Neural crest cell (in vitro differentiated cells): ENCODE measurements at regions not wholly inside any gene's neighbourhood (a gene's known extent, or its start where the extent isn't known, plus 50 kb on each side); places are given as distances from the start of the nearest gene placed in this dataset.

ENCODE experiments used
- DNase-seq: peaks from one replicate; pipeline ENCODE4 v3.0.0; 2021; ENCODE audit warnings: low read depth, mixed read lengths, low spot score
- H3K27ac Mint-ChIP-seq: one replicate; pipeline ENCODE4 v1.8.0; 2021; ENCODE audit warnings: mild to moderate bottlenecking, mixed read lengths; ENCODE audit not compliant: unreplicated experiment
- H3K27me3 Mint-ChIP-seq: 2 replicates; pipeline ENCODE4 v1.8.0; 2021; ENCODE audit warnings: low read depth, mild to moderate bottlenecking, mixed read lengths
- H3K36me3 Mint-ChIP-seq: 2 replicates; pipeline ENCODE4 v1.8.0; 2021; ENCODE audit warnings: low read depth, mild to moderate bottlenecking, mixed read lengths
- H3K4me1 Mint-ChIP-seq: 2 replicates; pipeline ENCODE4 v1.8.0; 2021; ENCODE audit warnings: mixed read lengths
- H3K4me3 Mint-ChIP-seq: one replicate; pipeline ENCODE4 v1.8.0; 2021; ENCODE audit warnings: mild to moderate bottlenecking, mixed read lengths
- H3K9me3 Mint-ChIP-seq: 2 replicates; pipeline ENCODE4 v1.8.0; 2021; ENCODE audit warnings: mixed read lengths
- TF ChIP-seq, protein P1 (sequence below): fragments of 200-600 bp; sonication (generic); conservative IDR thresholded peaks from 2 replicates; pipeline ENCODE4 v1.5.0; 2021; ENCODE audit warnings: antibody characterized with exemption, mild to moderate bottlenecking

DNA sequence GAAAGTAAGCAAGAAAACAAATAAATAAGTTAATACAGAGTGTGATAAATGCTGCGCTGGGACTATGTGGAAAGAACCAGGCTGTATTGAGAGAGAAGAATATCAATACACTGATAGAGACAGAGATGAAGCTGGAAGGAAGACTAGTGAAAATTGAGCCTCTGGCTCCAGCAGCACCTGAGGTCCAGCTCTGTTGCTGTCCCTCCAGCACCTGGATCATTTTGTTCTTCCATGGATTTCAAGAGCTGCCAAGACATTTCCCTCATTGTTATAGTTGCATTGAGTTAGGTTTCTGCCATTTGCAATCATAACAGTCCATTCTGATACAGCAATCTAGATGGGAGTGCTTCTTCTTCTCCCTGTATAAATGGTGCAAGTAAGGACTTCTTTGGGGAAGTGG, 242.7 kb upstream of the FGGY start:
- Mint-ChIP-seq H3K36me3 (no peaks in the 10 kb centered on the region), H3K27ac (no peak overlapping the region), H3K4me3 (no peak overlapping the region), H3K4me1 (peaks cover 14% of the 10 kb centered on the region), H3K9me3 (no peaks in the 10 kb centered on the region), H3K27me3 (no peaks in the 10 kb centered on the region)
- TF ChIP-seq, protein P1, sequence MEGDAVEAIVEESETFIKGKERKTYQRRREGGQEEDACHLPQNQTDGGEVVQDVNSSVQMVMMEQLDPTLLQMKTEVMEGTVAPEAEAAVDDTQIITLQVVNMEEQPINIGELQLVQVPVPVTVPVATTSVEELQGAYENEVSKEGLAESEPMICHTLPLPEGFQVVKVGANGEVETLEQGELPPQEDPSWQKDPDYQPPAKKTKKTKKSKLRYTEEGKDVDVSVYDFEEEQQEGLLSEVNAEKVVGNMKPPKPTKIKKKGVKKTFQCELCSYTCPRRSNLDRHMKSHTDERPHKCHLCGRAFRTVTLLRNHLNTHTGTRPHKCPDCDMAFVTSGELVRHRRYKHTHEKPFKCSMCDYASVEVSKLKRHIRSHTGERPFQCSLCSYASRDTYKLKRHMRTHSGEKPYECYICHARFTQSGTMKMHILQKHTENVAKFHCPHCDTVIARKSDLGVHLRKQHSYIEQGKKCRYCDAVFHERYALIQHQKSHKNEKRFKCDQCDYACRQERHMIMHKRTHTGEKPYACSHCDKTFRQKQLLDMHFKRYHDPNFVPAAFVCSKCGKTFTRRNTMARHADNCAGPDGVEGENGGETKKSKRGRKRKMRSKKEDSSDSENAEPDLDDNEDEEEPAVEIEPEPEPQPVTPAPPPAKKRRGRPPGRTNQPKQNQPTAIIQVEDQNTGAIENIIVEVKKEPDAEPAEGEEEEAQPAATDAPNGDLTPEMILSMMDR = no peak
- DNase-seq = no peak

DNA sequence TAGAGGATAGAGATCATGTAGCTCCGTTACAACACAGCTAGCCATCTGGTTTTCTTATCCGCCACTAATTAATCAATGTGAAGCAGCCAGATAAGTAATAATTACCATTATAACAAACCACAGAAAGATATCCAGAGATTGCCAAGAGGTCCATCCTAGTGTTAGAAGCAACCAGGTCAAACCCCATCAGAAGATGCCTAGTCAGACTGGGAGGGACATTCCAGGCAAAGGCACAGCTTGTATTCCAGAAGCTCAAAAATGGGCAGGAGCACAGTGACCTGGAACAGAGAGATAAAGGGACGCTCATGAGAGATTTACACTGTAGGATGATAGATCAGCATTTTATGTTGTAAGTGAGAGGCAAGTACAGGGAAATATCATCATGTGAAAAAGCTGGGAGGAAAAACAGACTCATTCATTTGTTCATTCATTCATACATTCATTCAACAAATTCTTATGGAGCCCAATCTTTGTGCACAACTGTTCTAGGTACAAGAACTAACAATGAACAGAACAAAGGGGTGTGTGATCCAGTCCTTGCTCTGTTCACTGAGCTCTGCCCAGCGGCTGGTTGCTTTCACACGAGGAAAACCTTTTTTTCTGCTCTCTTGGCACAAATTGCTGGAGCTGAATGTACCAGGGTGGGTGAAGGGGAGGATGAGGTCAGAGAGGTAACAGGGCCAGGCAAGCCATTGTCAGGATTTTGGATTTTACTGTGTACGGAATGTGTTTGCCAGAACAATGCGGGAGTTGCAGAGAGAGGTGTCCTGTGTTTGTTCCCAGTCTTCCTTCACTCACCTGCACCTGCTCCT, 240.8 kb upstream of the FGGY start:
- Mint-ChIP-seq H3K27ac (no peak overlapping the region), H3K36me3 (no peaks in the 10 kb centered on the region), H3K4me3 (no peak overlapping the region), H3K4me1 (peaks cover 14% of the 10 kb centered on the region), H3K27me3 (no peaks in the 10 kb centered on the region), H3K9me3 (no peaks in the 10 kb centered on the region)
- DNase-seq = no peak
- TF ChIP-seq, protein P1 = no peak

DNA sequence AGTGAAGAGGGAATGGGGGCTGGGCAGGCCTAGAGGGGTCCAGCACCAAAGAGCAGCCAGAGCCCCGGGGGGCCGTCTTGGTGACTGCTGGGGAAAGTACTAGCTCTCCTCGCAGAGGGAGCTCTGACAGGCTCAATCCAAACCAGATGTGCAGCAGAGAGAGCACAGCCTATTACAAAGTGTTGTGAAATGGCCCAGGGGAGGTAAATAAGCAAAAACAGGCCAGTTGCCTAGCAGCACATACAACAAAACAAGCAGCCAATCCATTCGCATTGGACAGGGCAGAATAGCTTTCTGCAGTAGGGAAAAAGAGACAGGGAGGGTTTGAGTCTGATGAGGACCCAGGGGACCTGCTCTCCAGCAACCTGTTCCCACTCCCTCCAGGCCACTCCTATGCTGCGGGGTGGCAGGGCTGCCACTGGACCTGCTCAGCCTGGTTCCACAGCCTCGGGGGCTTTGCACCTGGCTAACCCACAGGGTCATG, 239.6 kb upstream of the FGGY start:
- Mint-ChIP-seq H3K36me3 (no peaks in the 10 kb centered on the region), H3K9me3 (no peaks in the 10 kb centered on the region), H3K27me3 (no peaks in the 10 kb centered on the region), H3K4me3 (no peak overlapping the region), H3K27ac (no peak overlapping the region), H3K4me1 (peaks cover 21% of the 10 kb centered on the region)
- DNase-seq = no peak
- TF ChIP-seq, protein P1 = no peak

DNA sequence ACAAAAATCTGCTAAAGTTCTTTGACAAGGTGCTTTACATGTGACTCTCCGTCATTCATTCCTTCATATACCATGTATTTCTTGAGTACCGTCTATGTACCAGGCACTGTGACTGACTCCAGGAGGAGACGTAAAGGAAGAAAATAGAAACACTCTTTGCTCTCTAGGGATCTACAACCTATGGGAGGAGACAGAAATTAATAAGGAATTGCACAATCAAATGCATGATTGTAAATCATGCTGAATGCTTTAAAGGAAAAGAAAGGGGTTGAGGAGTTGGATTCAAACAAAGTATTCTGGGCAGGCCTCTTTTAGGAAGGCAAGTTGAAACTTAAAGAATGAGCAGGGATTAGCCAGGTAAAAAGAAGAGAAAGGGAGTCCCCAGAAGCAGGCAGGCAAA, 239.1 kb upstream of the FGGY start:
- H3K27ac Mint-ChIP-seq = peak overlapping the region; percentile 31
- TF ChIP-seq, protein P1 = no peak
- DNase-seq = no peak
- H3K4me1 Mint-ChIP-seq = peaks cover 24% of the 10 kb centered on the region
- H3K4me3 Mint-ChIP-seq = no peak overlapping the region
- no peaks in the 10 kb centered on the region for H3K36me3 Mint-ChIP-seq
- no peaks in the 10 kb centered on the region for H3K9me3 Mint-ChIP-seq
- no peaks in the 10 kb centered on the region for H3K27me3 Mint-ChIP-seq

DNA sequence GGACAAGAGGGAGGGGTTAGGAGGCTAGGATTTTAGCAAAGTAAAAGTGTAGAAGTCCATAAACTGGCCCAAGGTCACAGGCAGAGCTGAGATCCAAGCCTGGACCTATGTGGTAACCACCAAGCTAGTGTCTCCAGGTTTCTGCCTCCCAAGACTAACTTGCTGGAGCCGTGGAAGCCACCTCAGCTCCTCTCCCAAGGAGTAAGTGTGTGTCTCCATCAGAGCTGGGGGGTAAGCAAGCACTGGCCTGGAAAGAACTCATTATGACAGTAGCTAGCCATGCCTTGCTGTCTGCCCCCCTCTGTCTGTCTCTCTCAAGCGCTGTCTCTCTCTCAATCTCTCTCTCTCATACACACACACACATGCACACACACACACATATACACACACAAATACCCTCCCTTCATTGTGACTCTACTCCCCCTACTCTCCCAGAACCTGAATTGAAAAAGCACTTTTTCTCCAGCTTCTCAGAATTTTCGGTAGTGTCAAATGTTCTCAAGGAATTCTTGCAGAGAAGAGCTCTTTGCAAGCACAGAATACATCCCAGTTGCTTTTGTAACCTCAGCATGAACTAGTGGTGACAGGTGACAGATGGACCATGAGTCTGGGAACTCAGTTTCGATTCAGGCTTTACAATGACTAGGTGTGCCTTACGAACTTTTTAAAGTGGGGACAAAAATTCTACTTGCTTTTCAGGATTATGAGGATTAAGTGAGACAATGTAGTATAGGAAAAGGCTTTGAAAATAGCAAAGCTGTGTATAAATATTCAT, 238.0 kb upstream of the FGGY start:
- TF ChIP-seq, protein P1 = no peak

More for the DNA sequence above, 238.0 kb upstream of the FGGY start:
- H3K36me3 Mint-ChIP-seq = no peaks in the 10 kb centered on the region
- H3K27ac Mint-ChIP-seq = no peak overlapping the region
- no peaks in the 10 kb centered on the region for H3K27me3 Mint-ChIP-seq
- H3K4me3 Mint-ChIP-seq = no peak overlapping the region
- no peak for DNase-seq
- no peaks in the 10 kb centered on the region for H3K9me3 Mint-ChIP-seq
- H3K4me1 Mint-ChIP-seq = peaks cover 34% of the 10 kb centered on the region
